HG03521 (cell line): ENCODE measurements at regions not wholly inside any gene's neighbourhood (a gene's known extent, or its start where the extent isn't known, plus 50 kb on each side); places are given as distances from the start of the nearest gene placed in this dataset.
"Not testable (repeated sequence)": the region's sequence is repeated elsewhere in the genome, so short reads cannot be mapped to it uniquely, and the experiment has no call there.

Source experiments
- ATAC-seq: cut with Tn5 transposase; IDR thresholded peaks from one replicate; pipeline ENCODE4 v1.9.1; 2021; ENCODE audit warnings: mild to moderate bottlenecking, moderate library complexity; ENCODE audit not compliant: unreplicated experiment

DNA sequence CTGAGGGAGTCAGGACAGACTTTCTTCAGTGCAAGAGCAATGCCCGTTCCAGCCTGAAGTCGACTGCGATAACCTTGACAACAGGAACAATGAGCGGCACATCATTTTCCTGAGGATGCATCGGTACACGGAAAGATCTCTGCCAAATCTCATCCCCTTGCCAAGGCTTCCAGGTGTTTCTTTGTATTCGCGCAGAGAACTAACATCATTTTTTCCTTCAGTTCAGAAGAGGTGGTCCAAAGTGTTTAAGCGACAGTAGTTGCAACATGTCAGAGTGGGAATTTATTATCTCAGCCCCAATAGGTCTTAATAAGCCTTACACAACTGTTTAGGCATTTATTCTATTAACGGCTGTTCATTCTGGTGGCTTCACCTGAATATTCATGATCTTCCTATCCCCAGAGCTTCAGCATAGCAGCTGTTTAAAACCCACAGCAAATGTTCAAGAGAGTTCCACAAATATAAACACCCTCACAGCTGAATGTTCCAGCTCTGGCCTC lies 129.7 kb upstream of the NFIA start:
- ATAC-seq = no peak

DNA sequence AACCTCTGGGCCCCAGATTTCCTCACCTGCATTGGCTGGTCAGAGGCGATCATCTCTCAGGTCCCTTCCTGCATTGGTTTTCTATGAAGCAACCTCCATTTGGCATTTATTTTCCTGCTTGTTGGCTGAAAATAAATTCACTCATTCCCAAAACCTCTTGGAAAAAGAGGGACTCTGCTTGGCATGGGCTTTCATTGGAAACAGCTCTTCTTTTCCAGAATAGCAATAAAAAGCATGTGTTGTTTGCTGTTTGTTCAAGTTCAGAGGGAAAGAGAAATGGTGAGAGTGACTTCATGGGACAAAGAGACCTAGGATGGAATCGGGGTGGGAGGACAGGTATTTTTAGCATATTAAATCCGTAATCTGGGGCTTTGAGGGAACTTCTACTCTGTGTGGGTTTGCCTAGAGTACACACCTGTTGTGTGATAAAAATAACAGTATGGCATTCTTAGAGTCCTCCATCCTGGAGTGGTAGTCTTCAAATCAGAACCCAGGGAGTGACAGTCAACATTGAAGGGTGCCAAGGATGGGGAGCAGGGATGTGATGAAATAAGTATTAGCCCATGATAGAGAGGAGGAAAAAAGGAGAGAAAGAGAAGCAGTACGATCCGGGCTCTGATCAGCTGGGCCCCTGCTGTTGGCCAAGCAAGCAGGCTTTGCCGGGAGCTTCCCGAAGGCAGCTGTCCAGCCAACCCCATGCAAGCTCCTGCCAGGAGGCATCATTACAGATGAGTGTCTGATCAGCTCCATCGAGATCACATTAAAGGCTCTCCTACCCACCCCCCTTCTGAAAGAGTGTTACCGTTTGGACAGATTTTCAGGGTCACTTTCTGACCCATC lies 131.9 kb upstream of the NFIA start:
- no peak for ATAC-seq

DNA sequence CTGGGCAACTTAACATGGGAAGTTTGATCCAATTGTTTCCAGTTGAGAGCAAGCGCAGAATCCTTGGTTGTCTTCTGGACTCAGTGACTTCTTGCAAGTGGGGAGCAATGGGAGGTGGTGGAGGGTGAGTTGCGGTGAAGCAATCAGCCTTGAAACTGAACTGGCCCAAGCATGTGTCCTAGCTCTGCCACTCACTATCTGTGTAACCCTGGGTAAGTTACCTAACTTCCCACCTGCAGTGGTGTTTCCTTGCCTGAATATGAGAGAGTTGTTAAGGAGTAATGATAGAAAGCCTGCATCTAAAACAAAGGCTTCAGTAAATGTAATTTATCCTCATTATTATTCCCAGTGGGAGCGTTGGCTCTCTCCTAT lies 132.5 kb upstream of the NFIA start:
- no peak for ATAC-seq

DNA sequence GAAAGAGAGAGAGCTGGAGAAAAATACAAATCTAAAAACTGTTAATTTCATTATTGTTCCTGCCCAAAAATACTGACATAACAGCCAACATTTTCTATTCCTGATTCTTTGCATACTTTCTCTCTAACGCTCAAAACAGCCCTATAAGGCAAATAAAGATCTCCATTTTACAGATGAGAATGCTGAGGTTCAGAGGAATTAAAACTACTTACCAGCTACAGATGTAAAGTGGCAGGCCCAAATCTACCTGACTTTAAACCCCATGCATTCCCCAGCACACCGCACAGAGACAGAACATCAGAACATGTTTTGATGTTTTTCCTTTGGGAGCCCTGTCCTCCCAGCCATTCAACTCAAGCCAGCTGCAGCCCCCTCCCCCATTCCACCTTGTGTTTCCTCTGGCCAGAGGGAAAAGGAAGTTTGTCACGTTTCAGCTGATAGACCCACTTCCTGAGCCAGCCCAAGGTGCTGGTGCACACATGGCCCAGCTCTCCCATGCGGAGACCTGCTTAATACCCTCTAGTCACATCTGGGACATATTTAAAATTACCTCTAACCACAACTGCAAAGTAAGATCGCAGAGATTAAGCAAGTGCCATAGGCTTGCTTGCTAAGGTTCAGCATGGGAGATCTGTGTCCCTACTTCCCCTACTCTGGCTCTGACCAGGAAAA lies 133.1 kb upstream of the NFIA start:
- ATAC-seq = no peak

DNA sequence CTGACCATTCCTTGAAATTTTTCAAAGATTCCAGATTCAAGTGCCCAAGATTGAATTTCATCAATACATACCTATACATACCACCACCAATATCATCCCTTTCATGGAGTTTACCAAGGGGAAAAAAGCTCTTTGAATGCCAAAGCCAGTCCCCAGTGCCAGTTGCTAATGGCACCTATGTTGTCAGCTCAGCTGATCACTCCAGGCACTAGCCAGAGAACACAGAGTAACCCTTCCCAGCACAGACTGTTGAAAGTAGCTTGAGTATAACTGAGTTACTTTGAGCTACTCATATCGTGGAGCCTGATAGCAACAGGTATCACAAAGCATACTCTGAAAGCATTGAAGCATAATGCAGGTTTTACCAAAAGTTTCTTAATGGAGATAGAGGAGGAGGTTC lies 133.9 kb upstream of the NFIA start:
- no peak for ATAC-seq

DNA sequence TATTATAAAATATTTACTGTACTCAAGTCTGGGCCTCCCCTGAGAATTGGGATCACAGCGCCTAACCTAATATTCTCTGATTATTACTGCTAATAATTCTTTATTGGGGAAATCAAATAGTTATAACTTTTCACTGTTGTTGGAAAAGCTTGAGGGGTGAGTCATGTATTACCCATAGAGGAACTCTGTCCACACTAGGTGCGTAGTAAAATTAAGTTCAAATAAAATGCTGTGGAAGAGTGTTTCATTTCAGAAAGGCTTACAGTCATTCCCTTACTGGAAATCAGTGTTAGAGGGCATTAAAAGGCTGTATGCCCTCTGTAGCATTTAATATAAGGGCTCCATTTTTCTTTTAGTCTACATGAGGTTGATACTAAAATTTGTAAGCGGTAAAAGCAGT lies 135.0 kb upstream of the NFIA start:
- ATAC-seq = no peak

DNA sequence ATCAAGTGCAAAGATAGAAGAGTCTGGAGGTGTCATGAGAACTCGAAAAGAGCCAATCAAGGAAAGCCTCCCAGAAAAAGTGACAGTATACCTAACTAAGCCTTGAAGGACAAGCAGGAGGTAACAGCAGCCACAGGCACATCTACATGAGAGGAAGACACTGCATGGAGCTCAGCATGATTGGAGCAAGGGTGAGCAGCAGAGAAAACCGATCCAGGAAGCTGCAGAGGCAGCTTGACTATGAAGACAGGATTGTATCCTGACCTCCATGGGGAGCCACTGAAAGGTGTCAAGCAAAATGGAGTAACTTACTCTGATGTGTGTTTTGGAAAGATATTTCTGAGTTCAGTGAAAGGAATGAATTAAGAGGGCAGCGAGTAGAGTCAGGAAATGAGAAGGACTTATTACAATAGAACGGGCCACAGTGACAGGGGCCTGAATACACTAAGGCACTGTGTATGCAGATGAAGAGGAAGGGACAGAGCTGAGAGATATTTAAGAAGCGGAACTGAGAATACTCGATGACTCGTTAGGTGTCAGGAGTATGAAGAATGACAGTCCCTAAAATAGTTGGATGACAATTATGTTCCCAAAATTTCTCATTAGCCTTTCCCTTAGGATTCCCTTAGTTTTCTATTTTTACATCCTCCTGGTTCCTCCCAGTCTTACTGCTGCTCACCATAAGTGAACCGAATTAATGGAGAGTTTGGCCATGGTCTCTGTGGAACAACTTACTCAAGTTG lies 139.3 kb upstream of the NFIA start:
- ATAC-seq = peak; percentile 97

DNA sequence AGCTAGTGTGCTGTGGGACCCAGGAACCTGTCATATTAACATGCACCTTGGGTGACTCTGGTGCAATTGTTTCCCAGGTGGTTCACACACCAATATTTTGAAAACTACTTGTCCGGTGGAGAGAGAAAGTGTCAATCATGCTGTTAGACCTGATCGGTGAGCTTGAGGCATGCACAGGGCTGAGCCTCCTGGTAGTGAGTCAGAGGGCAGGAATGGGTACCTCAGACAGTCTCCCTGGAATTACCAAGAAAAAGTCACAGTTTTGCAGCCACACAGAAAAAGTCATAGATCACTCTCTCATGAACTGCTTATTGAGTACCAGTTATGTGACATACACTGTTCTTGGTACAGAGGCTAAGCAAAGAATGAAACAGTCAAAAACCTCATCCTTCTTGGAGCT lies 140.1 kb upstream of the NFIA start:
- ATAC-seq = no peak

DNA sequence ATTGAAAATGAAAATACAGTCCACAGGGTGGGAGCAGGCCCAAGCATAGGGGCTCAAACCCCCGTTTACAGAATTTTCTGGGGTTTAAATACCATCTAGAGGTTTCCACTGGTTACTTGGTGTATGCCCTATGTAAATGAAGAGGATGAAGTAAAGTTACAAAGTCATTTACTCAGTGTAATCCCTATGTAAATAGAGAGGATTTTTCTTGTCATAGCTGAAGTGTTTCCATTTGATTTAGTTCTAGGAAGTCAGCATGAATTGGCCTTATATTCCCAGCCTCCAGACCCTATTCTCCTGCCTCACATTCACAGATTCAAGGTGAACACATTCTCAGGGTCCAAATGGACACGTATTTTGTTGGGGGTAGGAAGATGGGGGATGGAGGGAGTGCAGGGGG lies 141.7 kb upstream of the NFIA start:
- ATAC-seq = not testable (repeated sequence)

DNA sequence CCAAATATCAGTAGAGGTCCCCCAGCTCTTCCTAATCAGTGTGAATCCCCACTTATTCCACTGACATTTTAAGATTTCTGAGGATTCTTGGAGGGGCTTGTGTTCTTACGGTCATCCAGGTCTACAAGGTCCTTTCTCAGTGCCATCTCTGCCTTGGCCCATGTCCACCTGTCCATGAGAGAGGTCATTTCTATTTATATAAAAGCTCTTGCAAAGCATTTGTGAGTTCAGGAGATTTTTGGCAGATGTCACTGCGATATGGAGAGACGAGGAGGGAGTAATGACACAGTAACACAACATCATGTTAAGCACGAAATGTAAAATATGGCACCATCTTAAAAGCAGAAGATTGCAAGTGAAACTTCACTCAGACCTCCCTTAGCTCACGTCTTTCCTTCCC lies 144.6 kb upstream of the NFIA start:
- ATAC-seq = no peak

DNA sequence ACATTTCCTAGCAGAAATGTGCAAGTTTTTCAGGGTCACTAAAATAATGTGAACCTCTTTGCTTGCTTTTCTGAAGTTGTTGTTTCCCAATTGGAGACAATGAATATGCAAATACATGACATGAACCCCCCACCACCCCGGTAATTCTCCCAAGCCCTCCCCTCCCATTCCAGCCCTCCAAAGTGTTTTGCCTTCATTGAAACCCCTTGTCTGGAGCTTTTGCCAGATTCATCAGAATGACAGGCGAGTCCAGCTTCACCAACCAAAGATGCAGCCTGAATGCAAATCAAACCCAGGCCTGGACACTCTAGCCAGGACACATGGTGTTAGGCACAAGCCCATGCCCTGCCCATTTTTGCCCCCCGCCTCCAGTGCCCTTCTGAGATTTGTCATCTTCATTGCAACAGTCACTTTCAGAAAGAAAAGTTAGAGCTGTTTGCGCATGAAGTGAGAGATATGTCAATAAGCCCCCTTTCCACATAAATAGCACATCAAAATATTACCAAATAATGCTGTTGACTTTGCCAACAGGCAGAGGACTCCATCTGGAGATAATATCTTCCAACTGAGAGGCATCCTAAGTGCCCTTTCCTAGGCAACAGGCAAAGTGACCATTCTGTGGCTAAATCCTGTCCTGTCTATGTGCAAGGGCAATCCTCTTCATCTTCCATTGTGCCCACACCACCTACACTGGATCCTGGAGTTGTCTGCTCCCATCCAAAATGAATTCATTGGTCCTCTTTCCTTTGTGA lies 145.6 kb upstream of the NFIA start:
- ATAC-seq = no peak

DNA sequence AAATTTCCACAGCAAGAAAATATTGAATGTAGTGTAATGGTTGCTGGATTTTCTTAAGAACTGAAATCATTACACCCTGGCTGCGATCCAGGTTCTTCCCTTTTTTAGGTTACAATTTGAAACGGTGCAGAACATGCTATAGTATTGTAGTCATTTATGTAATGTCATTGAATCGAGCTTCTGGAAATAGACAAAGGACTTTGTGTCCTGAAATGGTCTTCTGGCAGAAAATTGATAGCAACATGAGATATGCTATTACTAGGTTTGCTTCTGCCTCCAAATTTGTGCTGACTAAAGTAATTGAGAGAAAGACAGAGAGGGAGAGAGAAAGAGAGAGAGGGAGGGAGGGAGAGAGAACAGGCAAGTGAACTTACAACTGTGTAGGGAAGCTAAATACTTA lies 146.2 kb upstream of the NFIA start:
- ATAC-seq = no peak

DNA sequence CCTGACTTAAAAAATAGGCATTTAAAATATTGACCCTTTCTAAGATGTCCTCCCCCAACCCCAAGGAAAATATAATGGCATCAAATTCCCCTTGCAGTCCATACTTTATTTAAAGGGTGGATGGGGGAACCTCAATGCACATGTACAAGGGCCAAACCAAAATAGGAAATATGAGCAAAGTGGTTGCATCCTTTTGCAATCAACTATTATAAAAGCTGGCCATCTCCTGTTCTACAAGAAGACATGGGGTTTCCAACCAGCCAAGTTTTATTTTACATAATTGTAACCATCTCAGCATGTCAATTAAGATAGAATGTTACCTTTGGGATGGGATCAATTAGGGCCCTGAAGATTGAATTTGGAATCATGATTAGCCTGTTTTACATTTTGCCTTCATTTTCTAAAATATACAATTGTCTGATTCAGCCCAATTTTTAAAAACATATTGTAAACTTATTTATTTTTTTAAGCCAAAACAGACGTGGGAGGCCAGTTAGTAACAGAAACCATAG lies 146.7 kb upstream of the NFIA start:
- no peak for ATAC-seq

DNA sequence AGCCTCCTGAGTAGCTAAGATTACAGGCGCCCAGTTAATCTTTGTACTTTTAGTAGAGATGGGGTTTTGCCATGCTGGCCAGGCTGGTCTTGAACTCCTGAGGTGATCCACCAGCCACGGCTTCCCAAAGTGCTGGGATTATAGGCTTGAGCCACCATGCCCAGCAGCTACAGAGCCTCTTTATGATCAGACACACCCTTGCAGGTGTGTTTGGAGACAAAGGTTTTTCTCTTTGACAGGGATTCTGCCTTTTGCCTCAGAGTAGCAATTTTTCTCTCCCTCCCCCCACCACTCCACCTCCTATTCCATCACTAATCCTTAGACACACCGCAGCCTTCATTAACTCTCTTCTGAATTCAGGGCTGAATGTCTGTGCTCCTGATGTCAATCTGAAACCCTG lies 152.2 kb upstream of the NFIA start:
- ATAC-seq = no peak

DNA sequence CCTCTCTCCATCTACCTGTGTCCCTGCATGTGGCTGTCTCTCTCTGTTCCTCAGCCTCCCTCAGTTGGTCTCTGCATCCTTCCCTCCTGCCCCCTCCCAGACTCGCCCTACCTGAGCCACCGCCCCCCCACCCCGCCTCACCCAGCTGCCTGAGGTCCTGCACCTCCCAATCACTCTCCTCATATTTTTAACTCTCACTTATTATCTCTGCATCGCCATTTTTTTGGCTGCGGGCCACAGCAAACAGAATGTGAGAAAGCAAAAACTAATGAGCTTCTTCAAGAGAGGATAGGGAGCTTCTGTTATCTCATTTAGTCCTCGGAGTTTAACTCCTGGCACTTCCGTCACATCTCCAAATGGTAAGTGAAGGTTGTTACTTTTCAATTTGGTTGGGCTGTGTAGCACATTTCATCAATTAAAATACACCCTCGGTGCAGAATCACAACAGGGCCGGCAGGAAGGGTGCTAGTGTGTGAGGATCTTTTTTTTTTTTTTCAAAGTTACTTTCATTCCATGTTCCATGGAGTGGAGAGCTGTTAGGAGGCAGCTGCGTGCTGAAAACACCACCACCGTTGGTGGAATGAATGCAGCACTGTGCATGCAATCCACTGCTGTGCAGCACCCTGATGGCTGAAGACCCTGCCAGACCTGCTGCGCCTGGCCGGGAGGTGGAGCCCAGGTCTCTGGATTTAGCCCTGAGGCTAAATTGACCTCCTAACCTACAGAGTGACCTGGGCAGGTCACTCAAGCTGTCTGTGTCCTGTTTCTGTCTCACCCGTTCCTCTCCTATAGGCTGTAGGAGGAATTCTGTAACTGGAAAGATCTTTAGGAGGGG lies 157.2 kb upstream of the NFIA start:
- ATAC-seq = no peak

DNA sequence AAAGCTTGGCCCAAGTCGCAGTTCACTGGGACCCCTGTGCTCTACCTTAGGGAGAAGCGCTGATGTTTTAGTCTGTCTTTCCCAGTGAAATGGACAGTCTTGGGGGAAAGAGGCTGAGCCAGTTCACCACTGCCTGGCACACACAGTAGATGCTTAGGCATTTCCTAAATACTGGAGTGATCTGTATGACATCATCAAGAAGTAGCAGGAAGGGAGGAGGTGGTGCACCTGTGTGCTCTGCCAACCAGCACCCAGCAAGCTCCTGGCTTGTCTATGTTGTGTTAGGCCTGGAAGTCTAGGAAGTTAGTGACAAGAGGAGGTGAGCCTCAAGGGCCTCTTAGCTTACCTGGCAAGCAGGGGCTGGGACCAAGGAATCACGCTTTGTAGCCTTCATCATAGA lies 158.2 kb upstream of the NFIA start:
- ATAC-seq = no peak

DNA sequence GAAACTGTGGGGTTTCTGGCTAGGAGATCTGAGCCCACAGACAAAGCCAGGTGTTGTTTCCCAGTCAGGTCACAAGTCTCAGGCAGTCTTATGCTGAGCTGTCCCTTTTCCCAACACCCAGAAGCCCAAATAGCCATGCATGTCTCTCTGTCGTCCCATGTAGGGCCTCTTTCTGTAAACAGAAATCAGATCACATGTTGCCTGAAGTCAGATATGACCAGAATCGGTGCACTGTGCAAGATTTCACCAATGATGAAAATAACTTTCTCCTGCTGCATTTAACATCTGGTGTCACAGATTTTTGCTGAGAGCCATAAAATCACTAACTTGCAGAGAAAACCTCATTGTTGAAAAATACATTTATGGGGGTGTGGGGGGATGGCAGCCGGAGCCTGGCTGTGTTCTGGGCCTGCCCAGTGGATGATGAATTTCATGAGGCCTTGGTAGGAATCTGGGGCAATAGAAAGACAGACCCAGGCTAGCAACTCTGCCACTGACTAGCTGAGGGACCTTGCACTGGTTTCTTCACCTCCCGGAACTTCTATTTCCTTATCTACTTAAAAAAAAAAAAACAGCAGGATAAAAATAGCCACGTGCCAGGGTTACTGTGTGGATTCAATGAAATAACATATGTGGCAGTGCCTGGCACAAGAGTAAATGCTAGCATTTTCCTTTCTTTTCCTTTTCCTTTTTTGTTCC lies 158.8 kb upstream of the NFIA start:
- no peak for ATAC-seq

DNA sequence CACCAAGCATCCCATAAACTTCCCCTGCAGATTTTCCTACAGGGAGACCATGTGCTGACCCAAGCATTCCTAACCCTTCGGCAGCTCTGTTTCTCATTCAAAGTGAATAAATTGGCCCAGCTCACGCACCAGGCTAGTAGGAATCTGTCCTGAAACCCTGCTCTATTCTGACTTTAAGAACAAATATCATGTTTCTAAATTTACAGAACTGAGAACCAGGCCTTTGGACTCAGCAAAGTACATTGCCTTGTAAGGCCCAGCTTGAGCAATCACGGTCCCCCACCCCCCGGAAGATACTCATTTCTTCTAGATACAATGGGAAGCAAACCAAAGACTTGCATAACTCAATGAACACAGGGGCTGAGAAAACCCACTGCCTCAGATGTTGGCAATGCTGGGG lies 160.1 kb upstream of the NFIA start:
- ATAC-seq = no peak

DNA sequence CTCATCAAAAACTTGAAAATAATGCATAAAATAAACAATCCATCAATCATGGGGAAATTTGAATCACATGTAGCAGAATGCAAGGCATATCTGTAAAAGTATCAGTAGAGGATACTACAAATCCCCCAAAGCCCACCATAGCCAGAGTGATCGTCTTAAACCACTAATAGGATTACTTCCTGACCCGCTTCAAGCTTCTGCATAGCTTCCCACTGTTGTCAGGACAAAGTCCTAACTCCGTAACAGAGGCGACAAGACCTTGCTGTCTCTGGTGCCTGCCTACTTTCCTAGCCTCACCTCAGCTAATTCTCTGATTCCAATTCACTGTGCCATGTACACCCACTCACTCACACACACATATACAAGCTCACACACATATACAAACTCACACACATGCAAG lies 161.2 kb upstream of the NFIA start:
- no peak for ATAC-seq
